Caco-2 (cell line): ENCODE measurements at regions not wholly inside any gene's neighbourhood (a gene's known extent, or its start where the extent isn't known, plus 50 kb on each side); places are given as distances from the start of the nearest gene placed in this dataset.

ENCODE experiments used
- BruUV-seq: library from RNA; stranded (reverse); fragments of 400-500 nt; replicated peaks from 2 replicates; lab custom pipeline; 2021; lab: Mats Ljungman, UMichigan
- CTCF ChIA-PET: fragments of 300-600 bp; sonication (Branson Sonifier 250); formaldehyde crosslinking; loops from one replicate; lab custom pipeline; 2022; ENCODE audit warnings: antibody characterized with exemption; lab: Charles Lee
- POLR2A ChIA-PET: fragments of 300-600 bp; sonication (Branson Sonifier 250); formaldehyde crosslinking; loops from one replicate; lab custom pipeline; 2022; ENCODE audit warnings: antibody characterized with exemption; lab: Charles Lee
- DNase-seq, 2 experiments: peaks; one replicate each; pipeline versions ENCODE4 v3.0.0 to v3.0.0-alpha.2; 2020 to 2022
- H3K27me3 ChIP-seq: replicated peaks from 2 replicates; pipeline ENCODE4 v1.6.0; 2011; ENCODE audit warnings: low read length; ENCODE audit not compliant: control insufficient read depth, insufficient read depth
- H3K36me3 ChIP-seq: 2 replicates; pipeline ENCODE4 v1.5.1; 2011; ENCODE audit warnings: low read length; ENCODE audit not compliant: control insufficient read depth, insufficient read depth
- H3K4me1 ChIP-seq: fragments of 250-450 bp; sonication (Bioruptor Pico); 2 replicates; pipeline ENCODE4 v1.5.1; 2020; ENCODE audit warnings: mild to moderate bottlenecking
- H3K4me3 ChIP-seq: 2 replicates; pipeline ENCODE4 v1.5.1; 2011; ENCODE audit warnings: low read depth, mild to moderate bottlenecking, control low read depth, low read length
- H3K9me3 ChIP-seq: fragments of 250-450 bp; sonication (Bioruptor Pico); 2 replicates; pipeline ENCODE4 v1.5.1; 2020; ENCODE audit warnings: mild to moderate bottlenecking, moderate library complexity
- H3K27ac Mint-ChIP-seq: one replicate; pipeline ENCODE4 v1.8.0; 2022; ENCODE audit warnings: mixed read lengths; ENCODE audit not compliant: unreplicated experiment
- H3K27me3 Mint-ChIP-seq: one replicate; pipeline ENCODE4 v1.8.0; 2022; ENCODE audit warnings: mixed read lengths; ENCODE audit not compliant: insufficient read depth, unreplicated experiment
- H3K36me3 Mint-ChIP-seq: one replicate; pipeline ENCODE4 v1.8.0; 2022; ENCODE audit warnings: mild to moderate bottlenecking, mixed read lengths; ENCODE audit not compliant: insufficient read depth, unreplicated experiment
- H3K4me1 Mint-ChIP-seq: one replicate; pipeline ENCODE4 v1.8.0; 2022; ENCODE audit warnings: low read depth, mixed read lengths; ENCODE audit not compliant: unreplicated experiment
- H3K4me3 Mint-ChIP-seq: one replicate; pipeline ENCODE4 v1.8.0; 2022; ENCODE audit warnings: mild to moderate bottlenecking, moderate library complexity, mixed read lengths; ENCODE audit not compliant: unreplicated experiment
- H3K9me3 Mint-ChIP-seq: one replicate; pipeline ENCODE4 v1.8.0; 2022; ENCODE audit warnings: mixed read lengths; ENCODE audit not compliant: unreplicated experiment
- intact Hi-C: fragments of 100-400 bp; cut with micrococcal nuclease; formaldehyde crosslinking; loops from one replicate; pipeline ENCODE4 v1.10.0; 2022; ENCODE audit not compliant: unreplicated experiment
- TF ChIP-seq, protein P1 (sequence below), 2 experiments: fragments of 200-600 bp in 1 of 2; IDR thresholded peaks; 1 replicate in 1 of 2; 2 replicates in 1 of 2; pipeline versions ENCODE4 v1.5.1 to v1.8.0; 2011 to 2022; ENCODE audit warnings: antibody characterized with exemption in 1 of 2, control low read depth in 1 of 2, inconsistent platforms in 1 of 2, low read depth in 1 of 2, low read length in 1 of 2, mild to moderate bottlenecking in 1 of 2, moderate library complexity in 1 of 2; ENCODE audit not compliant: insufficient read depth in 1 of 2, severe bottlenecking in 1 of 2, unreplicated experiment in 1 of 2

GRCh38 chr13:59497621-59498247 is 666.0 kb downstream of the DIAPH3 start:
- Histone ChIP-seq H3K36me3 (no peaks in the 10 kb centered on the region), H3K4me3 (no peak overlapping the region), H3K4me1 (no peaks in the 10 kb centered on the region), H3K9me3 (no peaks in the 10 kb centered on the region), H3K27me3 (no peaks in the 10 kb centered on the region)
- H3K27ac Mint-ChIP-seq = no peak overlapping the region
- no peaks in the 10 kb centered on the region for H3K4me1 Mint-ChIP-seq
- ChIA-PET POLR2A (no interaction called here), CTCF (no interaction called here)
- H3K9me3 Mint-ChIP-seq = no peaks in the 10 kb centered on the region
- no peak for DNase-seq
- intact Hi-C loops = no loop called here
- H3K36me3 Mint-ChIP-seq = no peaks in the 10 kb centered on the region
- TF ChIP-seq, protein P1, sequence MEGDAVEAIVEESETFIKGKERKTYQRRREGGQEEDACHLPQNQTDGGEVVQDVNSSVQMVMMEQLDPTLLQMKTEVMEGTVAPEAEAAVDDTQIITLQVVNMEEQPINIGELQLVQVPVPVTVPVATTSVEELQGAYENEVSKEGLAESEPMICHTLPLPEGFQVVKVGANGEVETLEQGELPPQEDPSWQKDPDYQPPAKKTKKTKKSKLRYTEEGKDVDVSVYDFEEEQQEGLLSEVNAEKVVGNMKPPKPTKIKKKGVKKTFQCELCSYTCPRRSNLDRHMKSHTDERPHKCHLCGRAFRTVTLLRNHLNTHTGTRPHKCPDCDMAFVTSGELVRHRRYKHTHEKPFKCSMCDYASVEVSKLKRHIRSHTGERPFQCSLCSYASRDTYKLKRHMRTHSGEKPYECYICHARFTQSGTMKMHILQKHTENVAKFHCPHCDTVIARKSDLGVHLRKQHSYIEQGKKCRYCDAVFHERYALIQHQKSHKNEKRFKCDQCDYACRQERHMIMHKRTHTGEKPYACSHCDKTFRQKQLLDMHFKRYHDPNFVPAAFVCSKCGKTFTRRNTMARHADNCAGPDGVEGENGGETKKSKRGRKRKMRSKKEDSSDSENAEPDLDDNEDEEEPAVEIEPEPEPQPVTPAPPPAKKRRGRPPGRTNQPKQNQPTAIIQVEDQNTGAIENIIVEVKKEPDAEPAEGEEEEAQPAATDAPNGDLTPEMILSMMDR (IDR thresholded peaks at IDR 0.05; ENCODE audit: insufficient read depth in 1 of 2, low read depth in 1 of 2, low read length in 1 of 2, severe bottlenecking in 1 of 2, unreplicated experiment in 1 of 2) = no peak
- no peak overlapping the region for H3K4me3 Mint-ChIP-seq
- no TSS peak for BruUV-seq
- H3K27me3 Mint-ChIP-seq = no peaks in the 10 kb centered on the region

GRCh38 chr13:59501004-59501403 is 662.7 kb downstream of the DIAPH3 start:
- DNase-seq = no peak
- no peaks in the 10 kb centered on the region for H3K27me3 ChIP-seq
- no peak overlapping the region for H3K27ac Mint-ChIP-seq
- intact Hi-C loops = no loop called here
- no peaks in the 10 kb centered on the region for H3K36me3 Mint-ChIP-seq
- H3K9me3 Mint-ChIP-seq = no peaks in the 10 kb centered on the region
- TF ChIP-seq, protein P1 (IDR thresholded peaks at IDR 0.05; ENCODE audit: insufficient read depth in 1 of 2, low read depth in 1 of 2, low read length in 1 of 2, severe bottlenecking in 1 of 2, unreplicated experiment in 1 of 2) = no peak
- ChIA-PET CTCF (no interaction called here), POLR2A (no interaction called here)
- no peak overlapping the region for H3K4me3 Mint-ChIP-seq
- H3K9me3 ChIP-seq = no peaks in the 10 kb centered on the region
- no peaks in the 10 kb centered on the region for H3K4me1 ChIP-seq
- H3K36me3 ChIP-seq = no peaks in the 10 kb centered on the region
- no peaks in the 10 kb centered on the region for H3K4me1 Mint-ChIP-seq
- no TSS peak for BruUV-seq
- H3K4me3 ChIP-seq = no peak overlapping the region
- no peaks in the 10 kb centered on the region for H3K27me3 Mint-ChIP-seq

GRCh38 chr13:59504407-59504806 is 659.3 kb downstream of the DIAPH3 start:
- DNase-seq = no peak
- intact Hi-C loops = no loop called here
- TF ChIP-seq, protein P1 (IDR thresholded peaks at IDR 0.05; ENCODE audit: insufficient read depth in 1 of 2, low read depth in 1 of 2, low read length in 1 of 2, severe bottlenecking in 1 of 2, unreplicated experiment in 1 of 2) = no peak
- H3K4me1 ChIP-seq = no peaks in the 10 kb centered on the region
- no TSS peak for BruUV-seq
- H3K4me3 Mint-ChIP-seq = no peak overlapping the region
- no peaks in the 10 kb centered on the region for H3K9me3 ChIP-seq
- no peaks in the 10 kb centered on the region for H3K9me3 Mint-ChIP-seq
- no peak overlapping the region for H3K27ac Mint-ChIP-seq
- no peaks in the 10 kb centered on the region for H3K27me3 Mint-ChIP-seq
- no peak overlapping the region for H3K4me3 ChIP-seq
- H3K36me3 Mint-ChIP-seq = no peaks in the 10 kb centered on the region
- no peaks in the 10 kb centered on the region for H3K4me1 Mint-ChIP-seq
- H3K36me3 ChIP-seq = no peaks in the 10 kb centered on the region
- ChIA-PET POLR2A (no interaction called here), CTCF (no interaction called here)
- no peaks in the 10 kb centered on the region for H3K27me3 ChIP-seq
